Natural killer cell (primary cell): ENCODE measurements at regions not wholly inside any gene's neighbourhood (a gene's known extent, or its start where the extent isn't known, plus 50 kb on each side); places are given as distances from the start of the nearest gene placed in this dataset.
"Not testable (repeated sequence)": the region's sequence is repeated elsewhere in the genome, so short reads cannot be mapped to it uniquely, and the experiment has no call there.

Experiments
- ATAC-seq, 3 donors: fragments of 150-1000 bp in 2 of 3; fragments of 200-7000 bp in 1 of 3; cut with Tn5 transposase; 1 replicate in 1 of 3; 2 replicates in 2 of 3; pipeline ENCODE4 v1.10.0; 2021; ENCODE audit warnings: mild to moderate bottlenecking in 2 of 3, moderate library complexity in 2 of 3
- DNase-seq, 2 donors: peaks; one replicate each; pipeline versions ENCODE4 v3.0.0 to v3.0.0-alpha.2; 2013 to 2021; ENCODE audit warnings: mixed read lengths in 1 of 2
- H3K27ac ChIP-seq: one replicate; pipeline ENCODE4 v1.5.1; 2013; ENCODE audit warnings: mild to moderate bottlenecking, low read length
- H3K27me3 ChIP-seq: one replicate; pipeline ENCODE4 v1.6.1; 2013; ENCODE audit warnings: low read length; ENCODE audit not compliant: control insufficient read depth, insufficient read depth
- H3K36me3 ChIP-seq: one replicate; pipeline ENCODE4 v1.6.1; 2013; ENCODE audit warnings: low read length; ENCODE audit not compliant: control insufficient read depth, insufficient read depth
- H3K4me1 ChIP-seq: one replicate; pipeline ENCODE4 v1.6.1; 2013; ENCODE audit warnings: low read length; ENCODE audit not compliant: control insufficient read depth, insufficient read depth
- H3K4me3 ChIP-seq: one replicate; pipeline ENCODE4 v1.5.1; 2013; ENCODE audit warnings: low read length
- H3K9me3 ChIP-seq: one replicate; pipeline ENCODE4 v1.6.1; 2013; ENCODE audit warnings: low read length; ENCODE audit not compliant: control insufficient read depth, insufficient read depth
- H3K27ac Mint-ChIP-seq, 2 donors: one replicate each; pipeline ENCODE4 v1.8.0; 2022; ENCODE audit warnings: mild to moderate bottlenecking in 2 of 2, mixed read lengths in 2 of 2, moderate library complexity in 1 of 2
- H3K27me3 Mint-ChIP-seq, 2 donors: one replicate each; pipeline ENCODE4 v1.8.0; 2022; ENCODE audit warnings: low read depth in 2 of 2, mixed read lengths in 2 of 2
- H3K36me3 Mint-ChIP-seq: one replicate; pipeline ENCODE4 v1.8.0; 2022; ENCODE audit warnings: mixed read lengths
- H3K4me1 Mint-ChIP-seq, 2 donors: one replicate each; pipeline ENCODE4 v1.8.0; 2022; ENCODE audit warnings: mixed read lengths in 2 of 2
- H3K4me3 Mint-ChIP-seq: one replicate; pipeline ENCODE4 v1.8.0; 2022; ENCODE audit warnings: mild to moderate bottlenecking, moderate library complexity, mixed read lengths
- H3K9me3 Mint-ChIP-seq, 2 donors: one replicate each; pipeline ENCODE4 v1.8.0; 2022; ENCODE audit warnings: mixed read lengths in 2 of 2
- CTCF ChIP-seq: fragments of 200-600 bp; IDR thresholded peaks from one replicate; pipeline ENCODE4 v1.8.0; 2022; ENCODE audit warnings: antibody characterized with exemption
- WGBS: methylation state at CpG from one replicate; pipeline ENCODE4 v1.1.7; 2013; ENCODE audit warnings: missing lambda C conversion rate; ENCODE audit not compliant: insufficient coverage; 5-methylcytosine and 5-hydroxymethylcytosine counted together
- intact Hi-C: fragments of 100-400 bp; cut with micrococcal nuclease; formaldehyde crosslinking; loops from one replicate; pipeline ENCODE4 v1.14.2; 2022

GRCh38 chr6:128704601-128705000 is 178.3 kb upstream of the LAMA2 start:
- no peak for ATAC-seq
- H3K27ac ChIP-seq: no peak overlapping the region
- H3K4me1 ChIP-seq: no peaks in the 10 kb centered on the region
- Mint-ChIP-seq H3K4me1 (no peaks in the 10 kb centered on the region), H3K36me3 (no peaks in the 10 kb centered on the region), H3K4me3 (no peak overlapping the region), H3K27me3 (no peaks in the 10 kb centered on the region), H3K9me3 (no peaks in the 10 kb centered on the region), H3K27ac (no peak overlapping the region)
- no peak overlapping the region for H3K4me3 ChIP-seq
- no peak for TF ChIP-seq CTCF
- no peaks in the 10 kb centered on the region for H3K36me3 ChIP-seq
- no peaks in the 10 kb centered on the region for H3K9me3 ChIP-seq
- WGBS: 91% methylated on average over 1 of the region's 4 CpGs
- no peak for DNase-seq
- H3K27me3 ChIP-seq: no peaks in the 10 kb centered on the region
- intact Hi-C loops: no loop called here

GRCh38 chr6:128703794-128704193 is 179.1 kb upstream of the LAMA2 start:
- ATAC-seq, H3K27ac Mint-ChIP-seq, H3K27me3 Mint-ChIP-seq, H3K9me3 ChIP-seq, intact Hi-C loops, H3K27ac ChIP-seq, DNase-seq, H3K36me3 Mint-ChIP-seq, H3K4me1 ChIP-seq, H3K4me3 Mint-ChIP-seq, H3K4me1 Mint-ChIP-seq, H3K36me3 ChIP-seq, H3K9me3 Mint-ChIP-seq, H3K27me3 ChIP-seq, H3K4me3 ChIP-seq: not testable (repeated sequence)
- 96% methylated on average over 3 of the region's 3 CpGs for WGBS

- no peak for TF ChIP-seq CTCF
- Mint-ChIP-seq H3K27me3 (no peaks in the 10 kb centered on the region), H3K36me3 (no peaks in the 10 kb centered on the region), H3K27ac (no peak overlapping the region), H3K4me1 (no peaks in the 10 kb centered on the region), H3K4me3 (no peak overlapping the region), H3K9me3 (no peaks in the 10 kb centered on the region)
- no peaks in the 10 kb centered on the region for H3K4me1 ChIP-seq
- ATAC-seq: no peak
- H3K4me3 ChIP-seq: no peak overlapping the region
- intact Hi-C loops: no loop called here
- no peak for DNase-seq
- no peak overlapping the region for H3K27ac ChIP-seq
- H3K27me3 ChIP-seq: no peaks in the 10 kb centered on the region
- no peaks in the 10 kb centered on the region for H3K9me3 ChIP-seq
- no peaks in the 10 kb centered on the region for H3K36me3 ChIP-seq
- WGBS: 77% methylated on average over 3 of the region's 6 CpGs
Observed at GRCh38 chr6:128696691-128697689, 176.6 kb upstream of the PTPRK start.

GRCh38 chr6:128694303-128695009 is 174.1 kb upstream of the PTPRK start:
- no peaks in the 10 kb centered on the region for H3K4me1 Mint-ChIP-seq
- no peaks in the 10 kb centered on the region for H3K36me3 Mint-ChIP-seq
- Histone ChIP-seq H3K27me3 (no peaks in the 10 kb centered on the region), H3K4me3 (no peak overlapping the region), H3K27ac (no peak overlapping the region), H3K9me3 (no peaks in the 10 kb centered on the region), H3K4me1 (no peaks in the 10 kb centered on the region), H3K36me3 (no peaks in the 10 kb centered on the region)
- no peak for TF ChIP-seq CTCF
- H3K27ac Mint-ChIP-seq: no peak overlapping the region
- H3K27me3 Mint-ChIP-seq: no peaks in the 10 kb centered on the region
- 63% methylated on average over 1 of the region's 1 CpG for WGBS
- H3K4me3 Mint-ChIP-seq: no peak overlapping the region
- no peak for DNase-seq
- intact Hi-C loops: no loop called here
- no peaks in the 10 kb centered on the region for H3K9me3 Mint-ChIP-seq
- no peak for ATAC-seq
